GM13976 (cell line): ENCODE measurements at regions not wholly inside any gene's neighbourhood (a gene's known extent, or its start where the extent isn't known, plus 50 kb on each side); places are given as distances from the start of the nearest gene placed in this dataset.

ENCODE experiments used
- DNase-seq: peaks from one replicate; pipeline ENCODE4 v3.0.0; 2012; ENCODE audit warnings: low spot score
- CTCF ChIP-seq: IDR thresholded peaks from 2 replicates; pipeline ENCODE4 v1.5.1; 2012; ENCODE audit warnings: borderline replicate concordance, mild to moderate bottlenecking; ENCODE audit not compliant: insufficient read depth; ENCODE audit errors: extremely low read depth, missing control alignments, control extremely low read depth
- in situ Hi-C: fragments of 300-500 bp; cut with MboI; formaldehyde crosslinking; loops from one replicate; pipeline ENCODE4 v1.12.0; 2022; ENCODE audit warnings: low sequenced_read_pairs, mixed read lengths, inconsistent platforms; ENCODE audit not compliant: unreplicated experiment

DNA sequence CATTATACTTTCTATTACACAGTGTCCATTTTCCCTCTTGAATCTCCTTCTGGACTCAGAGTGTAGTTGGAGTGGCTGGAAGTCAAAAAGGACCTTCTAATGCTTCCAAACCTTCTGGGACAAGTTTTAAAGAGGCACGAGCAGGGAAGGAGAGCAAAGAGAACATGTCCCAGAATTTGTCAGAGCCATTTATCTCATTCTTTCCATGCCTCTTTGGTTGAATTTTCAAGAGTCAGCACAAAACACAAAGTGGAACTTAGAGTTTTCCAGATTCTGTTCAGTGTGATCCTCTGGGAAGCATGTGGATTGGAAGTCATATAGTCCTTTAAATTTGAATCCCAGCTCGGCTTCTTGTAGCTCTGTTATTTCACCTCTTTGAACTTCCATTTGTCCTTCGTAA is 138.2 kb upstream of the PWP1 start:
- in situ Hi-C loops, result no loop called here
- DNase-seq, result no peak
- TF ChIP-seq CTCF, result no peak

DNA sequence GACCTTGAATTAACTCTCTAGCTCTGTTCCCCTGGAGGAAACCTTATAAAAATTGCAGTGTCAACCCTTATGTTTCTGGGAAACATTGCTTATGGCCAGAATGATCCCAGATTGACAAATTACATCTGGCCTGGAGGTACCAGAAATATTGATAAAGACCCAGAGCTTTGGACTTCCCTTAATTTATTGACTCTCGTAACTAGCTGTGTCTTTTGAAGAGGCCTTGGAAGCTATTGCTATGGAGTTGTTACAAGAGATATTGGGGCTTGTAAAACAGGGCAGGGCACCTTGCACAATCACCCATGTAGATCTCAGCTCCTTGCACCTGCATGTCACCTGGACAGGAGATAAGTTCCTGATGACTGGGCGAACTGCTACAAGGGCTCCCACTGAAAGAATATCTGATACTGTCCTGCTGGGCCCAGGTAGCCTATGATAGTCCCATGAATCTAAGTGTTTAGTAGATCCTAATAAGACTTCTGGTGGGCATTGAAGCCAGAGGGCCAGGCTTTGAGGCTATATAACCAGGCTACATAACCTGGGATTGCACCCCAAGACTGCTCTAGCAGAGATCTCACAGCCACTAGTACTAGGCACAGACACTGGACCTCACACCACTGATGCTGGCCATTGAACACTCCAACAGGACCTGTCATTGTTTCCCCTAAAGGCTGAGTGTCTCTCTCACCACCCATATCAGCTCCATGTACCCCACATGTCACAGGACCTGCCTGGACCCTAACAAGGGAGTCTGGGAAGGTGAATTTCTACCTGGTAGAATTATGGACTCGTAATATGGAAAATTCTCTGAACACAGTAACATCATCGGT is 135.7 kb upstream of the PWP1 start:
- DNase-seq, result no peak
- in situ Hi-C loops, result no loop called here
- no peak for TF ChIP-seq CTCF

GRCh38 chr12:107551434-107551833 is 134.2 kb upstream of the PWP1 start:
- DNase-seq, result no peak
- in situ Hi-C loops, result no loop called here
- TF ChIP-seq CTCF, result no peak

GRCh38 chr12:107552263-107552662 is 133.3 kb upstream of the PWP1 start:
- no peak for TF ChIP-seq CTCF
- in situ Hi-C loops, result no loop called here
- no peak for DNase-seq

DNA sequence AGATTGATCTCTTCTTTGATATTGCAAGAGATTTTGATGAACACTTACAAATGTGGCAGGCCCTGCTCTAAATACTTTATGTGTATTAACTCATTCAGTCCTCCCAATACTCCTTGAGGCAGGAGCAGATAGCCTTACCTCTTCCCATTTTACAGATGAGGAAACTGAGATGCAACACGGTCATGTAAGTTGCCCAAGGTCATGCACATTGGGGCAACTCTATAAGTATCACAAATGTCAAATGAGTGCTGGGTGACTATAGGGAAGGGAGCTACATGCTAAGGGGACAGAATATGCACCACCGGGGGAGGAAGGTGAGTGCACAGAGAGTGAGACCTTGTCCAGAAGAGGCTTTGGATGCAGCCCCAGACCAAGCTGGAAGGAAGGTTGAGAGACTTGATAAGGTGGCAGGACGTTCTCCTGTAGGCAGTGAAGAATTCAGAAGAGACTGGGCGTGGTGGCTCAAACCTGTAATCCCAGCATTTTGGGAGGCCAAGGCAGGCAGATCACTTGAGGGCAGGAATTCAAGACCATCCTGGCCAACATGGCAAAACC is 132.3 kb upstream of the PWP1 start:
- in situ Hi-C loops, result no loop called here
- no peak for TF ChIP-seq CTCF
- DNase-seq, result no peak

DNA sequence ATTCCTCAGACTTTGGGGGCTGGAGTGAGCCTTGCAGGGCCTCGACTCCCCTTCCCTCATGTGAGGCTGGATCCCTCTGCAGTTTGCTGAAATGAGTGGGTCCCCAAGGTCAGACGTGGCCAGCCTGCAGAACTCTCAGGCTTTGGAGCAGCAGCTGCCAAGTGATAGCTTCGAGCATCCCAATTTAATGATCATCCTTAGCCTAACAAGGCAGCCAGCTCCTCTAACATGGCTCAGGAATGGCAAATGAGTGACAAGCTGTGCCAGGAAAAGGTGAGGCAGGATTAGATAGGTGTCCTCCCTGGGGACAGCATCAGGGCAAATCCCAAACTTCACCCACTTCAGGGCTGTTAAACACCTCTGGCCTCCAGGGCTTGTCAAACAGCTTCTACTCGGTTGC is 130.7 kb upstream of the PWP1 start:
- no peak for TF ChIP-seq CTCF
- DNase-seq, result no peak
- in situ Hi-C loops, result no loop called here

DNA sequence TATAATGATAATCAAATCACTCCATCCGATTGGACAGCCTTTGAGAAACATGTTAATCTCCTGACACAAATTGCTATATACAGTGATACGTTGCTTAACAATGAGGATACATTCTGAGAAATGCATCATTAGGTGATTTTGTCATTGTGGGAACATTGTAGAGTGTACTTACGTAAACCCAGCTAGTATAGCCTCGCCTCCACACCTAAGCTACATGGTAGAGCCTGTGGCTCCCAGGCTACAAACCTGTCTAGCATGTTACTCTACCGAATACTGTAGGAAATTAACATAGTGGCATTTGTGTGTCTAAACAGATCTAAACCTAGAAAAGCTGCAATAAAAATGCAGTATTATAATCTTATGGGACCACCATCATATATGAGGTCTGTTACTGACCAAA is 128.6 kb upstream of the PWP1 start:
- DNase-seq, result no peak
- in situ Hi-C loops, result no loop called here

More for the DNA sequence above, 128.6 kb upstream of the PWP1 start:
- no peak for TF ChIP-seq CTCF
